GM12878 (cell line): ENCODE measurements at regions not wholly inside any gene's neighbourhood (a gene's known extent, or its start where the extent isn't known, plus 50 kb on each side); places are given as distances from the start of the nearest gene placed in this dataset.

Source experiments
- ATAC-seq: fragments of 200-7000 bp; cut with Tn5 transposase; 3 replicates; pipeline ENCODE4 v1.9.1; 2020; ENCODE audit warnings: mild to moderate bottlenecking, moderate library complexity
- BruUV-seq: library from RNA; stranded (reverse); fragments of 400-500 nt; replicated peaks from 2 replicates; lab custom pipeline; 2021; lab: Mats Ljungman, UMichigan
- CTCF ChIA-PET: fragments of 300-600 bp; sonication (Branson Sonifier 250); formaldehyde crosslinking; extraction: SDS; loops from one replicate; lab custom pipeline; 2021; ENCODE audit warnings: inconsistent platforms; lab: Yijun Ruan, JAX
- POLR2A ChIA-PET: fragments of 350-600 bp; formaldehyde crosslinking; extraction: SDS; loops from one replicate; lab custom pipeline; 2021; ENCODE audit warnings: inconsistent platforms; lab: Charles Lee
- RAD21 ChIA-PET: fragments of 300-600 bp; sonication (Branson Sonifier 250); formaldehyde crosslinking; loops from one replicate; lab custom pipeline; 2023; ENCODE audit warnings: antibody characterized with exemption; ENCODE audit not compliant: unreplicated experiment; lab: Charles Lee
- SMC1A ChIA-PET: fragments of 300-600 bp; sonication (Branson Sonifier 250); formaldehyde crosslinking; loops from one replicate; lab custom pipeline; 2023; ENCODE audit not compliant: unreplicated experiment, uncharacterized antibody; lab: Charles Lee
- DNase-seq: peaks from one replicate; pipeline ENCODE4 v3.0.0-alpha.2; 2011; ENCODE audit warnings: low read depth, low spot score
- FAIRE-seq: peaks from 3 replicates; lab custom pipeline; 2011; peaks lifted over from hg19 to GRCh38; lab: Jason Lieb, UNC
- H2AFZ ChIP-seq: 2 replicates; pipeline ENCODE4 v1.6.0; 2011; ENCODE audit warnings: low read depth, low read length, control low read depth; ENCODE audit not compliant: control insufficient read depth
- H3K27ac ChIP-seq: 2 replicates; pipeline ENCODE4 v1.5.1; 2011; ENCODE audit warnings: control low read depth; ENCODE audit not compliant: control insufficient read depth, insufficient read depth
- H3K27me3 ChIP-seq, 2 experiments: replicated peaks in 1 of 2; 2 replicates each; pipeline versions ENCODE4 v1.6.0 to v1.6.1; 2011; ENCODE audit warnings: low read length in 1 of 2; ENCODE audit not compliant: control insufficient read depth in 2 of 2, insufficient read depth in 2 of 2
- H3K36me3 ChIP-seq, 2 experiments: 2 replicates each; pipeline ENCODE4 v1.5.1; 2011; ENCODE audit warnings: low read length in 1 of 2; ENCODE audit not compliant: control insufficient read depth in 2 of 2, insufficient read depth in 2 of 2
- H3K4me1 ChIP-seq: 2 replicates; pipeline ENCODE4 v1.6.1; 2011; ENCODE audit warnings: mild to moderate bottlenecking, low read length, moderate library complexity, mixed read lengths; ENCODE audit not compliant: control insufficient read depth, insufficient read depth
- H3K4me2 ChIP-seq: 2 replicates; pipeline ENCODE4 v1.6.0; 2011; ENCODE audit warnings: control low read depth; ENCODE audit not compliant: control insufficient read depth, insufficient read depth
- H3K4me3 ChIP-seq: fragments of 200-600 bp; sonication (generic); 2 replicates; pipeline ENCODE4 v1.5.1; 2016
- H3K79me2 ChIP-seq: 2 replicates; pipeline ENCODE4 v1.6.0; 2011; ENCODE audit warnings: low read length; ENCODE audit not compliant: control insufficient read depth, insufficient read depth
- H3K9ac ChIP-seq: 2 replicates; pipeline ENCODE4 v1.8.0; 2011; ENCODE audit warnings: low read length, control low read depth, mixed read lengths; ENCODE audit not compliant: control insufficient read depth, insufficient read depth
- H3K9me3 ChIP-seq: replicated peaks from 3 replicates; pipeline ENCODE4 v1.5.1; 2011; ENCODE audit warnings: mild to moderate bottlenecking, low read length; ENCODE audit not compliant: control insufficient read depth, insufficient read depth
- H4K20me1 ChIP-seq: 2 replicates; pipeline ENCODE4 v1.6.0; 2011; ENCODE audit not compliant: control insufficient read depth, insufficient read depth
- ATF2 ChIP-seq: IDR thresholded peaks from 2 replicates; pipeline ENCODE4 v1.6.1; 2012; ENCODE audit warnings: low read length, inconsistent platforms
- NFYB ChIP-seq: IDR thresholded peaks from 2 replicates; pipeline ENCODE4 v1.6.1; 2011; ENCODE audit warnings: low read depth, mild to moderate bottlenecking, low read length, improper control_type of control experiment, moderate library complexity; ENCODE audit not compliant: insufficient read depth
- POU2F2 ChIP-seq: IDR thresholded peaks from 3 replicates; pipeline ENCODE4 v1.6.1; 2011; ENCODE audit warnings: low read depth, mild to moderate bottlenecking, low read length, borderline replicate concordance
- ZNF207 ChIP-seq: fragments of 450-650 bp; IDR thresholded peaks from 2 replicates; pipeline ENCODE4 v1.6.1; 2014; ENCODE audit warnings: antibody characterized with exemption, mild to moderate bottlenecking, borderline replicate concordance
- ZNF217 ChIP-seq: fragments of 450-650 bp; IDR thresholded peaks from 2 replicates; pipeline ENCODE4 v1.6.1; 2017; ENCODE audit warnings: antibody characterized with exemption, mild to moderate bottlenecking
- WGBS: methylation state at CpG from one replicate; pipeline ENCODE4 v1.1.6; 2016; ENCODE audit warnings: low lambda C conversion rate; ENCODE audit not compliant: insufficient replicate concordance, insufficient coverage; ENCODE audit errors: missing lambda C conversion rate; 5-methylcytosine and 5-hydroxymethylcytosine counted together
- in situ Hi-C: fragments of 300-500 bp; cut with MboI; formaldehyde crosslinking; loops from 9 replicates; pipeline ENCODE4 v1.14.3; 2018; ENCODE audit warnings: mixed read lengths
- intact Hi-C: fragments of 100-400 bp; cut with micrococcal nuclease; formaldehyde crosslinking; loops from one replicate; pipeline ENCODE4 v1.14.2; 2022; ENCODE audit not compliant: unreplicated experiment

- Histone ChIP-seq H3K36me3 (no peaks in the 10 kb centered on the region), H3K27ac (no peak overlapping the region), H3K4me1 (no peaks in the 10 kb centered on the region), H3K9ac (no peak overlapping the region), H2AFZ (no peak overlapping the region), H3K4me3 (no peak overlapping the region), H3K4me2 (no peak overlapping the region), H3K9me3 (no peaks in the 10 kb centered on the region), H4K20me1 (no peaks in the 10 kb centered on the region), H3K27me3 (no peaks in the 10 kb centered on the region), H3K79me2 (no peaks in the 10 kb centered on the region)
- ATAC-seq (no peak), DNase-seq (no peak), FAIRE-seq (no peak)
- WGBS: 26% methylated on average over 3 of the region's 3 CpGs
- BruUV-seq: no TSS peak
- RAD21 ChIA-PET: no interaction called here
- intact Hi-C loops (no loop called here), in situ Hi-C loops (no loop called here)
- SMC1A ChIA-PET: interaction anchor here (1.4 kb wide), 1 partner anchor 11 kb away, joined by 4 read pairs; no protein-coding TSS in a partner anchor
- TF ChIP-seq ATF2: no peak
- no peak for TF ChIP-seq ZNF207
- no peak for TF ChIP-seq NFYB
- no peak for TF ChIP-seq POU2F2
- no peak for TF ChIP-seq ZNF217
- CTCF ChIA-PET: interaction anchor here (0.6 to 2.1 kb wide), 4 partner anchors 11 to 438 kb away, joined by 3 to 6 read pairs (median 4); no protein-coding TSS in a partner anchor
- POLR2A ChIA-PET: no interaction called here
These were observed 361.7 kb upstream of the ACVR2A start for GRCh38 chr2:147482916-147483669.
